ENCODE measurements at regions not wholly inside any gene's neighbourhood (a gene's known extent, or its start where the extent isn't known, plus 50 kb on each side); places are given as distances from the start of the nearest gene placed in this dataset.

DNA sequence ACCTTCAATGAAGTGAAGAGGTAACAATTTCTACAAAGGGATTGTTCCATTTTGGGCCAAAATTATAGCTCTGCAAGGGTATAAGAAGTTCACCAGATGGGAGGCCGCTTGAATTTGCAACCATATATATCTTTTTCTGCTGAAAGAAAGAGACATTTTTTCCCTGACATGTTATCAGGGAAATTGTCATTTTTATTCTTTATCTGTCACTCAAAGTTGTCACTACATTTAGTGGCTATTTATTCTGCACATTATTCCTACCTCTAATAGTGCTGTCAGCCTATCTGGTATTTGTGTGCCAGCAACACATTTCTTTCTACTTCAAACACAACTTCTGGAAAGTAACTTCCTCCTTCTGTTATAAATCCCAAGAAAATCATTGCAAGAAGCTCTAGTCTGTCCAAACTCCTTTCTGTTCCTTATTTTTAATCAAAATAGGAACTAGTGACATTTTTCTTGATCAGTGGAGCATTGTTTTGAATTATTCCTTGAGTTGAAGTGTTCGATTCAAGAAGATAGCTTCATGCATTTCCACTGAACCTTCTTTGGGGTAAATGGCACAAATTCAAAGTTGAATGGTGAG is 137.9 kb upstream of the ATP2B1 start:
- Histone ChIP-seq H3K36me3 (ENCODE audit: control insufficient read depth in 2 of 2, insufficient read depth in 2 of 2, low read length in 1 of 2) (no peaks in the 10 kb centered on the region), H3K27ac (ENCODE audit: low read depth in 2 of 2, low read length in 1 of 2) (no peak overlapping the region), H3K4me3 (ENCODE audit: low read depth in 1 of 2, low read length in 2 of 2) (no peak overlapping the region), H3K4me1 (ENCODE audit: control insufficient read depth in 2 of 2, insufficient read depth in 2 of 2, low read length in 1 of 2) (no peaks in the 10 kb centered on the region), H3K27me3 (ENCODE audit: control insufficient read depth in 1 of 2, insufficient read depth in 2 of 2, low read length in 2 of 2) (no peaks in the 10 kb centered on the region), H3K9me3 (ENCODE audit: control insufficient read depth in 2 of 2, insufficient read depth in 1 of 2, low read depth in 1 of 2, low read length in 1 of 2) (no peaks in the 10 kb centered on the region)
- WGBS, 2 donors, result 89 to 90% methylated on average over 2 of the region's 2 CpGs

DNA sequence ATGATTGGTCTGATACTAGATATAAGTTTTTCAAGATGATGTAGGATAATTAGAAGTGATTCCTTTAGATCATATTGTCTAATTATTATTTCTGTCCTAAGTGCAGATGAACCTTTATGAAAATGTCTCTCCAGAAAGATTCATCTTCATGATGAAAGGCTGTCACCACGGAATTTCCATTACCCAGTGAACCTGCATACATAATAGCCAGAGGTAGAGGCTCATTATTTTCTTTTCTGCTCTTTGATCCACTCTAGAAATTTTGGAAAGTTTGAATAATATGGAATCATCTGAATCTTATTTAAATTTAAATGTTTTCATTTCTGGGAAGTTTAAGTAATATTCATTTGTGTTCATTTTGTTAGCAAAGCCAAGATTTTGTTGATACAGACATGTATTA is 137.1 kb upstream of the ATP2B1 start:
- H3K4me3 ChIP-seq (ENCODE audit: low read depth in 1 of 2, low read length in 2 of 2), result no peak overlapping the region

DNA sequence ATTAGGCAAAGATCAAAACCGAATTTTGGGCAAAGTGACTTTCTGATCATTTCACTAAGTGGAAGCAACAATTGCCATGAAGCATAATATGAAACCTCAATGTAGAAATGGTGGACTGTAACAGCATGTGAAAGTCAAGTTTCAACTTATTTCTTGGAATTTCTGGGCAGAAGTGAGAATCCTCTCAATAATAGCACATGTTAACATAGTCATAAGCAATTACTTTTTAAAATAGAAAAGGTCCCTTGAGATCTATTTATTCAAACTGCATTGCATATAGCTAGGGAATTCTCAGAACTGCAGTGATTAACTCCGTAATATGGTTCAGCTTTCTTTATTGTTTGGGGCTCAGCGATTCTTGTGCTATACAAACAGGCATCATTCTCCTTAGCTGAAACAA is 136.7 kb upstream of the ATP2B1 start:
- Histone ChIP-seq H3K9me3 (ENCODE audit: control insufficient read depth in 2 of 2, insufficient read depth in 1 of 2, low read depth in 1 of 2, low read length in 1 of 2) (no peaks in the 10 kb centered on the region), H3K4me1 (ENCODE audit: control insufficient read depth in 2 of 2, insufficient read depth in 2 of 2, low read length in 1 of 2) (no peaks in the 10 kb centered on the region), H3K36me3 (ENCODE audit: control insufficient read depth in 2 of 2, insufficient read depth in 2 of 2, low read length in 1 of 2) (no peaks in the 10 kb centered on the region), H3K27ac (ENCODE audit: low read depth in 2 of 2, low read length in 1 of 2) (no peak overlapping the region), H3K27me3 (ENCODE audit: control insufficient read depth in 1 of 2, insufficient read depth in 2 of 2, low read length in 2 of 2) (no peaks in the 10 kb centered on the region), H3K4me3 (ENCODE audit: low read depth in 1 of 2, low read length in 2 of 2) (no peak overlapping the region)
- WGBS, 2 donors, result 75 to 78% methylated on average over 3 of the region's 3 CpGs

More for the DNA sequence above, 137.1 kb upstream of the ATP2B1 start:
- Histone ChIP-seq H3K4me1 (ENCODE audit: control insufficient read depth in 2 of 2, insufficient read depth in 2 of 2, low read length in 1 of 2) (no peaks in the 10 kb centered on the region), H3K9me3 (ENCODE audit: control insufficient read depth in 2 of 2, insufficient read depth in 1 of 2, low read depth in 1 of 2, low read length in 1 of 2) (no peaks in the 10 kb centered on the region), H3K27me3 (ENCODE audit: control insufficient read depth in 1 of 2, insufficient read depth in 2 of 2, low read length in 2 of 2) (no peaks in the 10 kb centered on the region), H3K36me3 (ENCODE audit: control insufficient read depth in 2 of 2, insufficient read depth in 2 of 2, low read length in 1 of 2) (no peaks in the 10 kb centered on the region), H3K27ac (ENCODE audit: low read depth in 2 of 2, low read length in 1 of 2) (no peak overlapping the region)
- WGBS, 2 donors, result 76 to 89% methylated on average over 1 of the region's 1 CpG

DNA sequence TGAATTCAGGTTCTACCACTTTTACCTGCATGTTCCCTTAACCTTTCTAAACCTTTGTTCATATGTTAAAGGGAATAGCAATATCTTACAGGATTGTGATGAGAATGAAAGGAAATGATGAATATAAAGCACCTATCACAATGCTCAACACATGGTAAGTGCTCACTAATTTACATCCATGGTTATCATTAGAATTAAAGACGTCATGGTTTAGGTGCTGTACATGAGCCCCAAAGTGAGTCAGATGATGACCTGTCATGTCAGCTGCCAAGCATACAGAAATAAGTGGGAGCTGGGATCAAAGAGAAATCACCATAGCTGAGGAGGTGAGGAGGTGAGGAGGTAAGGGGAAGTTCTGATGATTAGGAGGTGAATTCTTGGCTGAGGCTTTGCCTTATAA is 135.9 kb upstream of the ATP2B1 start:
- H3K4me3 ChIP-seq (ENCODE audit: low read depth in 1 of 2, low read length in 2 of 2), result no peak overlapping the region
- no peaks in the 10 kb centered on the region for H3K9me3 ChIP-seq (ENCODE audit: control insufficient read depth in 2 of 2, insufficient read depth in 1 of 2, low read depth in 1 of 2, low read length in 1 of 2)
- no peak overlapping the region for H3K27ac ChIP-seq (ENCODE audit: low read depth in 2 of 2, low read length in 1 of 2)
- no peaks in the 10 kb centered on the region for H3K36me3 ChIP-seq (ENCODE audit: control insufficient read depth in 2 of 2, insufficient read depth in 2 of 2, low read length in 1 of 2)
- no peaks in the 10 kb centered on the region for H3K27me3 ChIP-seq (ENCODE audit: control insufficient read depth in 1 of 2, insufficient read depth in 2 of 2, low read length in 2 of 2)
- H3K4me1 ChIP-seq (ENCODE audit: control insufficient read depth in 2 of 2, insufficient read depth in 2 of 2, low read length in 1 of 2), result no peaks in the 10 kb centered on the region
- WGBS, 2 donors, result 63 to 69% methylated on average over 1 of the region's 1 CpG

DNA sequence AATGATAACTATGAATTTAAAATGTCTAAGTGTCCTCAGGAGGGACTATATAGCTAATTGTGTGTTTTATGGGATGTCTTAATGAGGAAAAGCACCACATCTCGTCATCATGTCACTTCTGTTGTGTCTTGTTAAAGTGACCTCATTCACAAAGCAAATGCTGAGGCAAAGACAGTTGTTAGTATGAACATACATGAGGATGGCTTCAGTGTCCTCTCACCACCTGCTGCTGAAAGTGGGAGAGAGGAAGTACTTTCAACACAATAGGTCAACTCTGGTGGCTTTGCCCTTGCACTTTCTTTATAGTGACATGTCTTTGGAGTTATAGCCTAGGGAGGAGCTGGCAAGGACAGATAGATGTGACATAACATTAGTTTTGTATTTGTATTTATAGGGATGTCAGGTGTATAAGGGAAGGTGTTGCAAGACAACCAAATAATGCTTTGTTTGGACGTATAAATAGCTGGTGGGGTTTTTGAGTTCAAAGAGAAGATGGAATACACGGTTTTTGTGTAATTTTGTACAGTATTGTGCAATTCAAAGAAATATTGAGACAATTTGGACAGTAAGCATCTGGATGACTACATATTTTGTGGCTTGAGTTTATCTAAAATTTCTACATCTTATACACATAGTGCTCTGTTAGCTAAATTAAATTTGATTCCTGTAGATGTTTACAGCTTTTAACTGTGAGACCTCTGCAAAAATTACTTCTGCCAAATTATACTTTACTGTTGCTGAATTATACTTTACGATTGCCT is 131.7 kb upstream of the ATP2B1 start:
- Histone ChIP-seq H3K27ac (ENCODE audit: low read depth in 2 of 2, low read length in 1 of 2) (no peak overlapping the region), H3K4me3 (ENCODE audit: low read depth in 1 of 2, low read length in 2 of 2) (no peak overlapping the region), H3K9me3 (ENCODE audit: control insufficient read depth in 2 of 2, insufficient read depth in 1 of 2, low read depth in 1 of 2, low read length in 1 of 2) (no peaks in the 10 kb centered on the region), H3K36me3 (ENCODE audit: control insufficient read depth in 2 of 2, insufficient read depth in 2 of 2, low read length in 1 of 2) (no peaks in the 10 kb centered on the region), H3K27me3 (ENCODE audit: control insufficient read depth in 1 of 2, insufficient read depth in 2 of 2, low read length in 2 of 2) (no peaks in the 10 kb centered on the region), H3K4me1 (ENCODE audit: control insufficient read depth in 2 of 2, insufficient read depth in 2 of 2, low read length in 1 of 2) (no peaks in the 10 kb centered on the region)
- 77% methylated on average over 4 of the region's 4 CpGs for WGBS, 2 donors

DNA sequence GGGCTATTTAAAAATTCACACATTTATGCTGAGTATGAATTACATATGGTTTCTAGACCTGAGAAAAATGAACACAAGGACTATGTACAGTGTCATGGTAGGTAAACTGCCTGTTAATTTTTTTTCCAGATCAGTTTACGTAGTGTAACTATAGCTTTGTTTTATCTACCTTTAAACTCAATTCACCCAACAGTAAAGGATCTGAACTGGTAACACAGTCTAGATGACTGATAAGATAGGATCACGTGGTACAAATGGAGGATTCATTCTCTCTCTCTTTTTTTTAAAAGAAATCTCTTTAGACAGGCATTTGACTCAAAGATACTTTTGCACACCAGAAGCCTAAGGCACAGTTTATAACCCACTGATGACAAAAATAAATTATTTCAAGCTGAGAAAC is 130.8 kb upstream of the ATP2B1 start:
- no peak overlapping the region for H3K27ac ChIP-seq (ENCODE audit: low read depth in 2 of 2, low read length in 1 of 2)
- 66 to 82% methylated on average over 2 of the region's 2 CpGs for WGBS, 2 donors
- no peaks in the 10 kb centered on the region for H3K36me3 ChIP-seq (ENCODE audit: control insufficient read depth in 2 of 2, insufficient read depth in 2 of 2, low read length in 1 of 2)
- no peak overlapping the region for H3K4me3 ChIP-seq (ENCODE audit: low read depth in 1 of 2, low read length in 2 of 2)
- no peaks in the 10 kb centered on the region for H3K27me3 ChIP-seq (ENCODE audit: control insufficient read depth in 1 of 2, insufficient read depth in 2 of 2, low read length in 2 of 2)
- H3K4me1 ChIP-seq (ENCODE audit: control insufficient read depth in 2 of 2, insufficient read depth in 2 of 2, low read length in 1 of 2), result no peaks in the 10 kb centered on the region
- H3K9me3 ChIP-seq (ENCODE audit: control insufficient read depth in 2 of 2, insufficient read depth in 1 of 2, low read depth in 1 of 2, low read length in 1 of 2), result no peaks in the 10 kb centered on the region

DNA sequence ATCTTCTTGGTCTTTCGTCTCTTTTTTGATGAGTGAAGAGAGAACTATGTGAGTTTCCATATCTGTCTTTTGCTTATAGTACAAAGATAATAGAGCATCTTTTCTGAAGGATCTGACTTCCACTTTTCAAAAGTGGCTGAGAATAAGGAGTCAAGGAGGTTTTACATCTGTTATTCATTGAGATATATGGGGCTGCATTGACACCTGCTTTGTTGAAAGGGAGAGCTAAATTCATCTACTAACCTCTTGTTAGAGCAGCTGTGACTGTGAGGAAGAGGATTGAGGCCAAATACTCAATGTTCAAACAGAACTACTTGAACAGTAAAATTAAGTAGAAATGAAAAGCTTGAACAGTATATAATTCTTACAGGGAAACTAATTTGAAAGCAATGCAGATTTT is 130.2 kb upstream of the ATP2B1 start:
- Histone ChIP-seq H3K4me3 (ENCODE audit: low read depth in 1 of 2, low read length in 2 of 2) (no peak overlapping the region), H3K36me3 (ENCODE audit: control insufficient read depth in 2 of 2, insufficient read depth in 2 of 2, low read length in 1 of 2) (no peaks in the 10 kb centered on the region), H3K27ac (ENCODE audit: low read depth in 2 of 2, low read length in 1 of 2) (no peak overlapping the region), H3K27me3 (ENCODE audit: control insufficient read depth in 1 of 2, insufficient read depth in 2 of 2, low read length in 2 of 2) (no peaks in the 10 kb centered on the region), H3K4me1 (ENCODE audit: control insufficient read depth in 2 of 2, insufficient read depth in 2 of 2, low read length in 1 of 2) (no peaks in the 10 kb centered on the region), H3K9me3 (ENCODE audit: control insufficient read depth in 2 of 2, insufficient read depth in 1 of 2, low read depth in 1 of 2, low read length in 1 of 2) (no peaks in the 10 kb centered on the region)
- WGBS, 2 donors, result 81 to 85% methylated on average over 1 of the region's 1 CpG

DNA sequence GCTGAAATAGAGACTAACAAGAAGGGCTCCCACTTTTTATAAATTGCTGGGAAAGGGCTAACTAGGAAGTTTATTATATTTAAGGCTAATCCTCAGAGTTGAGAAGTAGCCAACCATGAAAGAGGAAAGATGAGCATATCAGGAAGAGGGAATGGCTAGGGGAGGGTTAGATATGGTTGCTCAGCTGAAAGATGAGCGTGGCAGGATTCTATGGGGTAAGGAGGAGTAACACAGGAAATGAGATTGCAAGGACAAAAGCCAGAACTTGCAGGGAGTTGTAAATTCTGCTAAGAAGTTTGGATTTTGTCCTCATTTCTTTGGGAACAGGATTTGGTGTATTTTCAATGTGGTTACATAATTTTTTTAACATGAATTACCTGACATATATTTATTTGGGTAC is 127.4 kb upstream of the ATP2B1 start:
- Histone ChIP-seq H3K36me3 (ENCODE audit: control insufficient read depth in 2 of 2, insufficient read depth in 2 of 2, low read length in 1 of 2) (no peaks in the 10 kb centered on the region), H3K27ac (ENCODE audit: low read depth in 2 of 2, low read length in 1 of 2) (no peak overlapping the region), H3K9me3 (ENCODE audit: control insufficient read depth in 2 of 2, insufficient read depth in 1 of 2, low read depth in 1 of 2, low read length in 1 of 2) (no peaks in the 10 kb centered on the region), H3K27me3 (ENCODE audit: control insufficient read depth in 1 of 2, insufficient read depth in 2 of 2, low read length in 2 of 2) (no peaks in the 10 kb centered on the region), H3K4me3 (ENCODE audit: low read depth in 1 of 2, low read length in 2 of 2) (no peak overlapping the region), H3K4me1 (ENCODE audit: control insufficient read depth in 2 of 2, insufficient read depth in 2 of 2, low read length in 1 of 2) (no peaks in the 10 kb centered on the region)
- WGBS, 2 donors, result 87 to 90% methylated on average over 1 of the region's 1 CpG

DNA sequence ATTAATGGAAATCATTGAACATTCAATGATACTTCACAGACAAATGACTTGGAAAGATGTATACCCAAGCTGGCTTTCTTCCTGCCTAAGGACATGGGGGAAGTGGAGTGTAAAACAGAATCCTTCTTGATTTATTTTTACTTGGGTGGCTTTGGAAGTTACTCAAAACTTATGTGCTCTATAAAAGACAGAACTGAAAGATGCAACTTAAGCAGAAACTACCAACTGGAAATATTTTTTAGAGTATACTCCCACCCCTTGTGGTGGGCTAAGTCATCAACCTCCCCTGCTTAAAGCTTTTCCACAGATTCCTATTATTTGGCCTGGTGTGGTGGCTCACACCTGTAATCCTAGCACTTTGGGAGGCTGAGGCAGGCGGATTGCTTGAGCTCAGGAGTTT is 126.0 kb upstream of the ATP2B1 start:
- WGBS, 2 donors, result 90 to 97% methylated on average over 1 of the region's 1 CpG
- Histone ChIP-seq H3K27ac (ENCODE audit: low read depth in 2 of 2, low read length in 1 of 2) (no peak overlapping the region), H3K9me3 (ENCODE audit: control insufficient read depth in 2 of 2, insufficient read depth in 1 of 2, low read depth in 1 of 2, low read length in 1 of 2) (no peaks in the 10 kb centered on the region), H3K27me3 (ENCODE audit: control insufficient read depth in 1 of 2, insufficient read depth in 2 of 2, low read length in 2 of 2) (no peaks in the 10 kb centered on the region), H3K36me3 (ENCODE audit: control insufficient read depth in 2 of 2, insufficient read depth in 2 of 2, low read length in 1 of 2) (no peaks in the 10 kb centered on the region), H3K4me1 (ENCODE audit: control insufficient read depth in 2 of 2, insufficient read depth in 2 of 2, low read length in 1 of 2) (no peaks in the 10 kb centered on the region), H3K4me3 (ENCODE audit: low read depth in 1 of 2, low read length in 2 of 2) (no peak overlapping the region)
